HL-60 (cell line): ENCODE measurements at regions not wholly inside any gene's neighbourhood (a gene's known extent, or its start where the extent isn't known, plus 50 kb on each side); places are given as distances from the start of the nearest gene placed in this dataset.

Experiments
- GABPA ChIP-seq: IDR thresholded peaks from 2 replicates; pipeline ENCODE4 v1.6.1; 2012; ENCODE audit warnings: low read depth
- TF ChIP-seq, protein P1 (sequence below): IDR thresholded peaks from one replicate; pipeline ENCODE4 v1.5.1; 2011; ENCODE audit warnings: low read length, control low read depth, inconsistent platforms; ENCODE audit not compliant: insufficient read depth
- TF ChIP-seq, protein P2 (sequence below): IDR thresholded peaks from 2 replicates; pipeline ENCODE4 v1.6.1; 2012; ENCODE audit warnings: low read depth; ENCODE audit not compliant: insufficient replicate concordance

GRCh38 chr4:163772238-163772637 lies 277.7 kb downstream of the TMA16 start:
- TF ChIP-seq, protein P1, sequence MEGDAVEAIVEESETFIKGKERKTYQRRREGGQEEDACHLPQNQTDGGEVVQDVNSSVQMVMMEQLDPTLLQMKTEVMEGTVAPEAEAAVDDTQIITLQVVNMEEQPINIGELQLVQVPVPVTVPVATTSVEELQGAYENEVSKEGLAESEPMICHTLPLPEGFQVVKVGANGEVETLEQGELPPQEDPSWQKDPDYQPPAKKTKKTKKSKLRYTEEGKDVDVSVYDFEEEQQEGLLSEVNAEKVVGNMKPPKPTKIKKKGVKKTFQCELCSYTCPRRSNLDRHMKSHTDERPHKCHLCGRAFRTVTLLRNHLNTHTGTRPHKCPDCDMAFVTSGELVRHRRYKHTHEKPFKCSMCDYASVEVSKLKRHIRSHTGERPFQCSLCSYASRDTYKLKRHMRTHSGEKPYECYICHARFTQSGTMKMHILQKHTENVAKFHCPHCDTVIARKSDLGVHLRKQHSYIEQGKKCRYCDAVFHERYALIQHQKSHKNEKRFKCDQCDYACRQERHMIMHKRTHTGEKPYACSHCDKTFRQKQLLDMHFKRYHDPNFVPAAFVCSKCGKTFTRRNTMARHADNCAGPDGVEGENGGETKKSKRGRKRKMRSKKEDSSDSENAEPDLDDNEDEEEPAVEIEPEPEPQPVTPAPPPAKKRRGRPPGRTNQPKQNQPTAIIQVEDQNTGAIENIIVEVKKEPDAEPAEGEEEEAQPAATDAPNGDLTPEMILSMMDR, result no peak
- TF ChIP-seq, protein P2, sequence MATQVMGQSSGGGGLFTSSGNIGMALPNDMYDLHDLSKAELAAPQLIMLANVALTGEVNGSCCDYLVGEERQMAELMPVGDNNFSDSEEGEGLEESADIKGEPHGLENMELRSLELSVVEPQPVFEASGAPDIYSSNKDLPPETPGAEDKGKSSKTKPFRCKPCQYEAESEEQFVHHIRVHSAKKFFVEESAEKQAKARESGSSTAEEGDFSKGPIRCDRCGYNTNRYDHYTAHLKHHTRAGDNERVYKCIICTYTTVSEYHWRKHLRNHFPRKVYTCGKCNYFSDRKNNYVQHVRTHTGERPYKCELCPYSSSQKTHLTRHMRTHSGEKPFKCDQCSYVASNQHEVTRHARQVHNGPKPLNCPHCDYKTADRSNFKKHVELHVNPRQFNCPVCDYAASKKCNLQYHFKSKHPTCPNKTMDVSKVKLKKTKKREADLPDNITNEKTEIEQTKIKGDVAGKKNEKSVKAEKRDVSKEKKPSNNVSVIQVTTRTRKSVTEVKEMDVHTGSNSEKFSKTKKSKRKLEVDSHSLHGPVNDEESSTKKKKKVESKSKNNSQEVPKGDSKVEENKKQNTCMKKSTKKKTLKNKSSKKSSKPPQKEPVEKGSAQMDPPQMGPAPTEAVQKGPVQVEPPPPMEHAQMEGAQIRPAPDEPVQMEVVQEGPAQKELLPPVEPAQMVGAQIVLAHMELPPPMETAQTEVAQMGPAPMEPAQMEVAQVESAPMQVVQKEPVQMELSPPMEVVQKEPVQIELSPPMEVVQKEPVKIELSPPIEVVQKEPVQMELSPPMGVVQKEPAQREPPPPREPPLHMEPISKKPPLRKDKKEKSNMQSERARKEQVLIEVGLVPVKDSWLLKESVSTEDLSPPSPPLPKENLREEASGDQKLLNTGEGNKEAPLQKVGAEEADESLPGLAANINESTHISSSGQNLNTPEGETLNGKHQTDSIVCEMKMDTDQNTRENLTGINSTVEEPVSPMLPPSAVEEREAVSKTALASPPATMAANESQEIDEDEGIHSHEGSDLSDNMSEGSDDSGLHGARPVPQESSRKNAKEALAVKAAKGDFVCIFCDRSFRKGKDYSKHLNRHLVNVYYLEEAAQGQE, result no peak
- no peak for TF ChIP-seq GABPA
